OCI-M1 (cell line): ENCODE measurements at regions not wholly inside any gene's neighbourhood (a gene's known extent, or its start where the extent isn't known, plus 50 kb on each side); places are given as distances from the start of the nearest gene placed in this dataset.
"Not testable (repeated sequence)": the region's sequence is repeated elsewhere in the genome, so short reads cannot be mapped to it uniquely, and the experiment has no call there.

Source experiments
- DNase-seq: peaks from one replicate; lab custom pipeline; 2025; lab: John Stamatoyannopoulos, UW

DNA sequence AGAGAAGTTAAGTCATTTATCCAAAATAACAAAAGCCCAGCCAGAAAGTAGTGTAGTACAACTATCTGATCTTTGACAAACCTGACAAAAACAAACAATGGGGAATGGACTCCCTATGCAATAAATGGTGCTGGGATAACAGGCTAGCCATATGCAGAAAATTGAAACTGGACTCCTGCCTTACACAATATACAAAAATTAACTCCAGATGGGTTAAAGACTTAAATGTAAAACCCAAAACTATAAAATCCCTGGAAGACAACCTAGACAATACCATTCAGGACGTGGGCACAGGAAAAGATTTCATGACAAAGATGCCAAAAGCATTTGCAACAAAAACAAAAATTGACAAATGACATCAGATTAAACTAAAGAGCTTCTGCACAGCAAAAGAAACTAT lies 561.4 kb upstream of the CHAC2 start:
- not testable (repeated sequence) for DNase-seq

DNA sequence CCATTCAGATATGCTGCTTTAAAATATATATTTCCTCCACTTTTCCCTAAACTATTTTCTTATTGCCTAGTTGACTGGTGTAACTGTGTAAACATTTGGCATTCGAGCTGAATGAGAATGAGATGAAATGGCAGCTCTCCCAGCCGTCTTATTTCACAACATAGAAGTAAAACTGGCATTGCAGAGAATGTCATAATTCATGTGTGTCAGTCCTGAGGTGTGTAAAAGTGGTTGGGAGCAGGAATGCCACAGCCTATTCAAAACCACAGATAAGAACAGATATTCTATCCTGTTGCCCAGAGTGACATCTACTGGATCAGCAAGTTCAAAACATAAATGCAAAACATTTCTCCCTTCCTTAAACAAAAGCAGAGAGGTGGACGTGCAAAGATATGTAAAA lies 565.5 kb upstream of the CHAC2 start:
- DNase-seq = peak; percentile 87

DNA sequence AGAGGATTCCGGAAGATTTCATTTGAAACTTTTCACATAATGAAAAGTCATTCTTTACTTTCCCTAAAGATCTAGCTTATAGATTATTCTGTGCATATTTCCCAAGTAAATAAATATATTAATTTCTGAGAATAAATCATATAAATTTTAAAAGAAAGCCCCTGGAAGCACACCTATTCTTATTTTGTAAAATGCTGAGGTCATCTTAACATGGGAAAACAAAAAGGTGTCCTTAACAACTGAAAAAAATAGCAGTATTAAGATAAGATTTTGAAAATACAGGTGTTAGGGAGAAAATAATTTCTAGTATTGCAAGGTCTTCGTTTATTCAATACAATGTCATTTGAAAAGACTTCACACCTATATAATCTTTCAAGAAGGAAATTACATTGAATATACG lies 567.5 kb upstream of the CHAC2 start:
- no peak for DNase-seq

DNA sequence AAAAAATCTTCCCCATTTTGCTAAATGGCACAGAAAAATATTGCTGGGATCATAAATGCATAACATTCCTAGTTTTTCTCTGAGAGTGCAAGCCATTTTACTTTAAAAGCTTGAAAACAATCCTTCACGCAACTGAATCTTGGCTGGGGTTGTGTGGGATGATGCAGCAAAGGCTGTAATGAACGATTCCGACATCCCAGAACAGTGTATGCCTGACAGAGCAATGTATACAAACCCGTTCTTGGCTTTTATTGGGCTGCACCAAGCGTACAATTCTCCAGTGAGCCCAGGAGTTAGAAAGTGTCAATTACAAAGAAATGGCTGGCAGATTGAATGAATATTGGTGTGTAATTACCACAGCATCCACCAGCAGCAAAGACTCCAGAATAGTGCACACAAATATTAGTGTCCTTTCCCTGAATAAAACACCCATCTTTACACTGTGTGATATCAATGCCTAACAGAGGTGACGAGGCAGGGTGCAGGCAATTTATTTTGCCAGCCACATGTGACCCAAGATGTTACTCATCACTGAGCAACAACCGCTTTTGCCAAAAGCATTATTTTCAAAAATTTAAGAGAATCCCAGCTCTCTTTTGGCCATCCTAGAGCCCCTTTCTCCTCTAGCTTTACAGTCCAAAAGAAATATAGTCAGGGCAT lies 578.6 kb upstream of the CHAC2 start:
- no peak for DNase-seq

DNA sequence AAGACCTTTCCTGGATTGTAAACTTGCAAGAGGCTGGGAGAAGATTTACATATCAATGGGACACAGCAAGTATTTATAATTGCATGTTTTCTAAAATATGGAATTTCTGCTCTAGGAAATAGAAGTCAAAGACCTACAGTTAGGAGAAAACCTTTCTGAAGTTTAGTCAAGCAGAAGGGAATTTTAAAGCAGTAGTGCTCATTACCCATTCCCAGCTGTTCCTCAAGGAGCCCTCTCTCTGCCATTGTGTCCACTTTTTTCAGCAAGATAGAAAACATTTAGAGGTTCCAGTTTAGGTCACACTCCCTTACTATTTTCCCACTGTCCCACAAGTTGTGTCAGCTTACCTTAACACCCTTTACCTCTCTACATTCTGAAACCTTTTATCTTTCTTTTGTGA lies 584.0 kb upstream of the CHAC2 start:
- no peak for DNase-seq

DNA sequence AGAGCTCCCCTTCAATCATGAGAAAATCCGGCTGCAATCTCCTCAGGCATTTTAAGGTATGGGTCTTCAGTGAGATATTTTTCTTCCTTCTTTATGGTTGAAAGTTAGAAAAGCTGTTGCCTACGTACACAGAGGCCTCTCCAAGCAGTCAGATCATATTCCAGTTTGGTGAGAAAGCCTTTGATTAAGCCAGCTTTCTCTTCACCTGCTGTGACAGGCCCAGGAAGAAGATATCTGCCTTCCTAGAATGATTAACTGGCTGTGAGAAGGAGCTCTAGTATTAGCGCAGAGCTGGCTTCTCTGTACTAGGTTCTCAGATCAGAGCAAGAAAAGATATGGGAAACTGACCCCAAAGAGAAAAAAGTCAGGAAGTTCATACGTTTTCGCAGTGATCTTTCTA lies 585.0 kb upstream of the CHAC2 start:
- DNase-seq = no peak

- no peak for DNase-seq
Measured at GRCh38 chr2:53181759-53182158, 585.8 kb upstream of the CHAC2 start.

- DNase-seq = no peak
Measured at GRCh38 chr2:53177327-53177726, 590.3 kb upstream of the CHAC2 start.

- no peak for DNase-seq
Measured at GRCh38 chr2:53174539-53174938, 593.1 kb upstream of the CHAC2 start.

DNA sequence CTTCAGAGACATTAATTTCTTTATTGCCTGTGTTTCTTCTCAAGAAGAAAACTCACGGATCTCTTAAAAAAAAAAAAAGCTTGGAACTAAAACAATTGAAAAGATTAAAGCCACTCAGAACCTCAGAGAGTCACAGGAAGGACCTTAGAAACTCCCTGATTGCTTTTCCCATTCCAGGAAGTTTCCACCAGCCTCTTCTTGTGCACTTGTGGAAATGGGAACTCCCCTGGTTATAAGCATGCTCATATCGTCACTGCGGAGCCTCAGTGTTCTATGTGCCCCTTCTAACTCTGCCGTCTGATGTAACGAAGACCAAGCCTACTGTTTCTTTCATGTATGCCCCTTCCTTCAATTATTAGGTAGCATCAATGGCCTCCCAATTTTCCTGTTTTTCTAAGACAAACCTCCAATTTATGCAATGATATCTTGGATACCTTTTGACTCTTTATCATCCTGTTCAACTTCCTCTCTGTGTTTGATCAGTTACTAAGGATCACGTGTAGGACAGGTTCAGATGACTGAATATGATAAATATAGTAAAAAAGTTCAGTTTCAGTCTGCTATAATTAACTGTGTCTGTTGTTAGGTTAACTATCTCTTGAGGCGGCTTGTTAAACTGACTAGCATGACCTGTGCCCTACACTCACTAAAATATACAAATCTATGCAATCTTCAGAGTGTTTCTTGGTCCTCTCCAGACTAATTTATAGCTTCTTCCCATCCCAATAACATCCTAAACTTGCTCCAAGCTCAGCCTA lies 593.7 kb upstream of the CHAC2 start:
- no peak for DNase-seq

GRCh38 chr2:53173091-53173490 lies 594.5 kb upstream of the CHAC2 start:
- no peak for DNase-seq

DNA sequence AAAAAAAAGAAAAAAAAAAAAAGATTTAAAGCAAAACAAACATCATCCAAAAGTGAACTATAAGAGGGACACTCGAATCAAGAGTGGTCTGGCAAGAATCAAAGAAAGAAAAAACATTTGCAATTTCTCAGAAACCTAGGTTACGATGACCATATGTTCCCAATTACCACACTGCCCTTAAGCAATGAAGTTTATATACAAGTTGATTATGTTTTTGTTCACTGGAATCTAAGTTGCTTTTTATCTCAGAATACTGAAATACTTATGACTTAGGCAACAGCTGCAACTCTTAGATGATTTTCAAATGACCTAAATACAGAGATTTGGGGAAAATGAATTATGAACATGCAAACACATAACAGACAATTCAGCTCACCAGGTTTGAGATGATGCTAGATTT lies 597.1 kb upstream of the CHAC2 start:
- no peak for DNase-seq

- DNase-seq = no peak
Measured at GRCh38 chr2:53167227-53167626, 600.4 kb upstream of the CHAC2 start.

- DNase-seq = no peak
Measured at GRCh38 chr2:53150146-53150545, 617.5 kb upstream of the CHAC2 start.

GRCh38 chr2:53148221-53148620 lies 619.4 kb upstream of the CHAC2 start:
- no peak for DNase-seq

- no peak for DNase-seq
Measured at GRCh38 chr2:53131416-53131815, 636.2 kb upstream of the CHAC2 start.

DNA sequence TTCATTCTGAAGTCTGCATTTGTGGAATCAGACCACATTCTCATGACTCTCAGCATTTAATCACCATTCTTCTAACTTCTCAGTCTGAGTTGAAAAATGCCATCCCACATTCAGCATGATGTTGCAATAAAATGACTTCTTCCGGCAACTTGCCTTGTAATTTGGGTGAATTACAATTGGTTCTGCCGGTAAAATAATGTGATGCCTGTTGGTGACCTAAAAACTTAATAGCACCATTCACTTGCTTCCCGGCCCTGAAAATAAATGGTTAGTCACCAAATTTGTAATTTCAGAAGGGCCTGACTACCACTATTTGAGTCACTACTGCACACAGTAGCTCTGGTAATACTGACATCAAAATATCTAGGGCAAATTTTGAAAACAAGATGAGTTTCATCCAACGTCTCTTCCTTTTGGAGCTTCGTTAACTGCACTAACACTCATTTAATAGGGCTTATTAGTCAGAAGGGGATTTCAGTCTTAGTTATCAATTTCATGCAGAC lies 637.1 kb upstream of the CHAC2 start:
- no peak for DNase-seq

DNA sequence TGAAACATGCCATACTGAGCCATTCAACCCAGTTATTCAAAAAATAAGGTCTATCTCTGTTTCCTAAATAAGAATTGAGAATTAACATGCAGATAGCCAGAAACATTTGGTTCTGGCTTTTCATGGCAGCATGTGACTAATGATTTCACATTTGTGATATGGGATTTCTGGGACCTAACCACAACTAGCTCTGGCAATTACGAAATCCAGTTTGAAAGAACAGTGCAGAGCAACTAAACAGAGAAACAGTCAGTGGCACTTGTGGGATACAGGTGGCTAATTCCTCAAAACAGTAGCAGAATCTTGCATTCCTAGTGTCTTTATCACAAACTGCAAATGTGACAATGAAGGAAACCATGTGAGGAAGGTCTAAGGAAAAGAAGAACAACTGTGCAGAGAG lies 637.8 kb upstream of the CHAC2 start:
- peak; percentile 48 for DNase-seq

DNA sequence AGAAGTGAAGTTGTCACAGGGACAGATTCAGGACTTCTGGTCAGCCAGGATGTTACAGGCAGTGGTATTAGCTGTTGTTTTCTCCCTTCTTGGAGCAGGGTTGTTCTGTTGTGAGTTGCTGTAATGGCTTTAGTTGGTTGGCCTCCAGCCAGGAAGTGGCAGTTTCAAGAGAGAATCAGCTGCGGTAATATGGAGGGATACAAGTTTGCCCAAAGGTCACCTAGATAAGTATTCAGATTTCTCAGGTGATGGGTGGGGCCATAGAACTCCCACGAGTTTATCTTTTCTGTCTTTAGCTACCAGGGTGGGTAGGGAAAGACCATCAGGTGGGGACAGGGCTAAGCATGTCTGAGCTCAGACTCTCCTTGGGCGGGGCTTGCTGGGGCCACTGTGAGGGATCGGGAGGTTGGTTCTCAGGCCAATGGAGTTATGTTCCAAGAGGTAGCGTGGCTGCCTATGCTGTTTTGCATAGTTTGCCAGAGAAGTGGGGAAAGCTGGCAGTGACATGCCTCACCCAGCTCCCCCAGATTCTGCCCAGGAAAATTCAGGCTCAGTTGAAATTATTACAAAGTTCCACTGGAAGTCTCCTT lies 640.4 kb upstream of the CHAC2 start:
- DNase-seq = no peak

DNA sequence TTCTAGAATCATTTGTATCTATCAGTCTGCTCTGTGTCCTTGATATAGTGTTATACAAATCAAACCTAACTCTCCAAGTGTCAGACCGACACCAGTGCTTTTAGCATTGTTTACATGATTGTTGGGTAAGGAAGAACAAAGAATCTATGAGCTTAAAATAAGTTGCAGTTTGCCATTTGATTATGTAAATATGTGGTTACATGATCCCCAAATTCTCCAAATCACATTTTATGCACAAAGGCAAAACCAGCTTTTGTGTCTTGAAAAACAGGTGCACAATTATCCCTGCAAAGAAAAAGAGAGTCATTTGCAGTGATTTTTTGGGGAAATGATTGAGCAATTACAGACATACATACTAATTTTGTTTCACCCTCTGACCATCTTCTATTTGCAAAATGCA lies 652.6 kb upstream of the CHAC2 start:
- DNase-seq = no peak

GRCh38 chr2:53114582-53114981 lies 653.0 kb upstream of the CHAC2 start:
- DNase-seq = no peak

- not testable (repeated sequence) for DNase-seq
Measured at GRCh38 chr2:53112408-53112807, 655.2 kb upstream of the CHAC2 start.

DNA sequence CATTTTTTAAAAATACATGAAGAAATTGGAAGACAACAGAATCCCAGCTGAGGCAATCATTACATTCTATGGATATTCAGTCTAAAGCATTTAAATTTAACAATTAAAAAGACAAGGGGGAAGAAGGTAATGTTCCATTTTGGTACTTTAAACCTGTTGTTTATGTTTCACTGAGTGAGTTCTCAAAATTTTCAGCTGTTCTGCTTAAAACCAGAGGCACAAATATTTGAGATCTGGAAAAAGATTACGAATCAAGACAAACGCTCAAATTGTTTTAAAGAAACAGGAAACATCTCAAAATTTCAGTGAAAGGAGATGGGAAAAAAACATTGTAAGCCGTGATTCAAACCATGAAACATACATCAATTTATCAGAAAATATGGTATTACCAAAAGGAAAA lies 656.2 kb upstream of the CHAC2 start:
- no peak for DNase-seq
